H9 (cell line): ENCODE measurements at regions not wholly inside any gene's neighbourhood (a gene's known extent, or its start where the extent isn't known, plus 50 kb on each side); places are given as distances from the start of the nearest gene placed in this dataset.

Source experiments
- DNase-seq: peaks from one replicate; pipeline ENCODE4 v3.0.0-alpha.2; 2017
- H2AFZ ChIP-seq: one replicate; pipeline ENCODE4 v1.6.1; 2013; ENCODE audit warnings: mild to moderate bottlenecking, low read length, control low read depth, moderate library complexity
- H2AK5ac ChIP-seq: 2 replicates; pipeline ENCODE4 v1.6.1; 2013; ENCODE audit warnings: low read length, control low read depth, mixed read lengths; ENCODE audit not compliant: insufficient read length
- H2BK120ac ChIP-seq: one replicate; pipeline ENCODE4 v1.6.1; 2013; ENCODE audit warnings: low read depth, mild to moderate bottlenecking, low read length, control low read depth, inconsistent platforms; ENCODE audit not compliant: poor library complexity, severe bottlenecking
- H2BK12ac ChIP-seq: 2 replicates; pipeline ENCODE4 v1.6.1; 2013; ENCODE audit warnings: low read length, control low read depth, mixed read lengths, low read depth; ENCODE audit not compliant: insufficient read length
- H2BK15ac ChIP-seq: 2 replicates; pipeline ENCODE4 v1.6.1; 2013; ENCODE audit warnings: low read depth, low read length, control low read depth
- H2BK20ac ChIP-seq: one replicate; pipeline ENCODE4 v1.6.1; 2013; ENCODE audit warnings: low read depth, mild to moderate bottlenecking, low read length, control low read depth, inconsistent platforms; ENCODE audit not compliant: poor library complexity, severe bottlenecking
- H2BK5ac ChIP-seq: 2 replicates; pipeline ENCODE4 v1.6.1; 2013; ENCODE audit warnings: low read length, control low read depth, mixed read lengths; ENCODE audit not compliant: insufficient read length
- H3K14ac ChIP-seq: 2 replicates; pipeline ENCODE4 v1.6.1; 2013; ENCODE audit warnings: low read length, control low read depth; ENCODE audit not compliant: insufficient read depth
- H3K18ac ChIP-seq: 2 replicates; pipeline ENCODE4 v1.6.1; 2013; ENCODE audit warnings: low read depth, mild to moderate bottlenecking, mixed read lengths, low read length, control low read depth; ENCODE audit not compliant: insufficient read length
- H3K23ac ChIP-seq: 2 replicates; pipeline ENCODE4 v1.6.1; 2013; ENCODE audit warnings: low read length, control low read depth, mixed read lengths, low read depth; ENCODE audit not compliant: insufficient read length
- H3K23me2 ChIP-seq: 2 replicates; pipeline ENCODE4 v1.6.1; 2013; ENCODE audit warnings: low read depth, mild to moderate bottlenecking, mixed read lengths, low read length, control low read depth; ENCODE audit not compliant: insufficient read length, poor library complexity, severe bottlenecking
- H3K27ac ChIP-seq: 2 replicates; pipeline ENCODE4 v1.5.1; 2013; ENCODE audit warnings: low read length, control low read depth, mixed read lengths, low read depth; ENCODE audit not compliant: insufficient read length
- H3K27me3 ChIP-seq: 2 replicates; pipeline ENCODE4 v1.6.1; 2013; ENCODE audit warnings: low read length, control low read depth, inconsistent platforms; ENCODE audit not compliant: insufficient read depth
- H3K4ac ChIP-seq: 2 replicates; pipeline ENCODE4 v1.6.1; 2013; ENCODE audit warnings: low read depth, mild to moderate bottlenecking, control low read depth, inconsistent platforms, low read length, moderate library complexity
- H3K4me1 ChIP-seq: 2 replicates; pipeline ENCODE4 v1.6.1; 2013; ENCODE audit warnings: low read length, control low read depth, inconsistent platforms; ENCODE audit not compliant: insufficient read depth
- H3K4me2 ChIP-seq: 2 replicates; pipeline ENCODE4 v1.6.1; 2013; ENCODE audit warnings: low read length, control low read depth, mixed read lengths; ENCODE audit not compliant: insufficient read length, insufficient read depth
- H3K56ac ChIP-seq: 2 replicates; pipeline ENCODE4 v1.6.1; 2013; ENCODE audit warnings: low read depth, mild to moderate bottlenecking, mixed read lengths, low read length, control low read depth; ENCODE audit not compliant: insufficient read length
- H3K79me1 ChIP-seq: 2 replicates; pipeline ENCODE4 v1.6.1; 2013; ENCODE audit warnings: low read depth, mild to moderate bottlenecking, moderate library complexity, low read length, control low read depth, inconsistent platforms; ENCODE audit not compliant: insufficient read depth, poor library complexity, severe bottlenecking
- H3K79me2 ChIP-seq: 2 replicates; pipeline ENCODE4 v1.6.1; 2013; ENCODE audit warnings: low read length, control low read depth, inconsistent platforms; ENCODE audit not compliant: insufficient read depth
- H3K9ac ChIP-seq: 2 replicates; pipeline ENCODE4 v1.6.1; 2013; ENCODE audit warnings: low read length, control low read depth, mixed read lengths; ENCODE audit not compliant: insufficient read length; ENCODE audit errors: extremely low read depth
- H3K9me3 ChIP-seq: one replicate; pipeline ENCODE4 v1.6.1; 2013; ENCODE audit warnings: low read depth, low read length, inconsistent platforms; ENCODE audit not compliant: control insufficient read depth
- H3T11ph ChIP-seq: one replicate; pipeline ENCODE4 v1.6.1; 2013; ENCODE audit warnings: mild to moderate bottlenecking, low read length, control low read depth, inconsistent platforms
- H4K20me1 ChIP-seq: one replicate; pipeline ENCODE4 v1.6.1; 2013; ENCODE audit not compliant: control insufficient read depth, insufficient read length, insufficient read depth
- H4K5ac ChIP-seq: 2 replicates; pipeline ENCODE4 v1.6.1; 2013; ENCODE audit warnings: low read depth, mild to moderate bottlenecking, mixed read lengths, low read length, control low read depth; ENCODE audit not compliant: insufficient read length
- H4K8ac ChIP-seq: replicated peaks from 2 replicates; pipeline ENCODE4 v1.6.1; 2013; ENCODE audit warnings: low read length, control low read depth, mixed read lengths, low read depth; ENCODE audit not compliant: insufficient read length
- H4K91ac ChIP-seq: 2 replicates; pipeline ENCODE4 v1.6.1; 2013; ENCODE audit warnings: low read depth, mild to moderate bottlenecking, moderate library complexity, mixed read lengths, low read length, control low read depth; ENCODE audit not compliant: insufficient read length
- H3K27ac Mint-ChIP-seq, 3 experiments: 2 replicates in 2 of 3; 3 replicates in 1 of 3; pipeline ENCODE4 v1.8.0; 2020 to 2021; ENCODE audit warnings: mixed read lengths in 3 of 3, mild to moderate bottlenecking in 1 of 3, moderate library complexity in 1 of 3
- H3K27me3 Mint-ChIP-seq: 2 replicates; pipeline ENCODE4 v1.8.0; 2021; ENCODE audit warnings: low read depth, mild to moderate bottlenecking, moderate library complexity, mixed read lengths
- H3K36me3 Mint-ChIP-seq, 3 experiments: 2 replicates in 2 of 3; 3 replicates in 1 of 3; pipeline ENCODE4 v1.8.0; 2020 to 2021; ENCODE audit warnings: low read depth in 3 of 3, mixed read lengths in 3 of 3; ENCODE audit not compliant: insufficient read depth in 1 of 3
- H3K4me1 Mint-ChIP-seq, 2 experiments: 2 replicates each; pipeline ENCODE4 v1.8.0; 2020; ENCODE audit warnings: mixed read lengths in 2 of 2
- H3K4me3 Mint-ChIP-seq, 2 experiments: 2 replicates in 1 of 2; 3 replicates in 1 of 2; pipeline ENCODE4 v1.8.0; 2020 to 2021; ENCODE audit warnings: mild to moderate bottlenecking in 2 of 2, mixed read lengths in 2 of 2, moderate library complexity in 1 of 2
- H3K9me3 Mint-ChIP-seq, 2 experiments: 2 replicates in 1 of 2; 3 replicates in 1 of 2; pipeline ENCODE4 v1.8.0; 2020; ENCODE audit warnings: mild to moderate bottlenecking in 2 of 2, mixed read lengths in 2 of 2, moderate library complexity in 1 of 2
- CTCF ChIP-seq: fragments of 200-600 bp; sonication (generic); conservative IDR thresholded peaks from 3 replicates; pipeline ENCODE4 v1.8.0; 2021; ENCODE audit warnings: antibody characterized with exemption, mild to moderate bottlenecking
- WGBS: extraction: QIAGEN DNeasy Blood & Tissue Kit; methylation state at CpG from one replicate; pipeline ENCODE4 v1.1.7; 2013; ENCODE audit warnings: missing lambda C conversion rate, low lambda C conversion rate, mixed read lengths; ENCODE audit not compliant: insufficient read length; ENCODE audit errors: extremely low coverage; 5-methylcytosine and 5-hydroxymethylcytosine counted together

GRCh38 chr10:3559527-3559926 lies 225.5 kb downstream of the KLF6 start:
- H2BK20ac ChIP-seq, result no peak overlapping the region
- no peak overlapping the region for H3K56ac ChIP-seq
- no peaks in the 10 kb centered on the region for H3K79me1 ChIP-seq
- H4K91ac ChIP-seq, result no peak overlapping the region
- no peak overlapping the region for H3K9ac ChIP-seq
- H3K4me2 ChIP-seq, result no peak overlapping the region
- H2BK120ac ChIP-seq, result no peak overlapping the region
- no peaks in the 10 kb centered on the region; a peak in 1 of 5 replicates for H3K9me3 Mint-ChIP-seq
- H2AFZ ChIP-seq, result no peak overlapping the region
- TF ChIP-seq CTCF, result no peak
- H3K14ac ChIP-seq, result no peak overlapping the region
- no peaks in the 10 kb centered on the region for H3K23me2 ChIP-seq
- no peak for DNase-seq
- no peaks in the 10 kb centered on the region for H3K36me3 Mint-ChIP-seq
- H3K4me3 Mint-ChIP-seq, result no peak overlapping the region
- H4K8ac ChIP-seq, result no peak overlapping the region
- no peaks in the 10 kb centered on the region for H3K27me3 ChIP-seq
- H4K20me1 ChIP-seq, result no peaks in the 10 kb centered on the region
- H3K23ac ChIP-seq, result no peak overlapping the region
- H3K27ac ChIP-seq, result no peak overlapping the region
- H2AK5ac ChIP-seq, result no peak overlapping the region
- H3K27me3 Mint-ChIP-seq, result no peaks in the 10 kb centered on the region
- no peak overlapping the region for H2BK5ac ChIP-seq
- no peaks in the 10 kb centered on the region for H3K9me3 ChIP-seq
- H3K27ac Mint-ChIP-seq, result no peak overlapping the region
- H3K79me2 ChIP-seq, result no peaks in the 10 kb centered on the region
- no peak overlapping the region for H3T11ph ChIP-seq
- H3K18ac ChIP-seq, result no peak overlapping the region
- no peaks in the 10 kb centered on the region for H3K4me1 ChIP-seq
- H3K4me1 Mint-ChIP-seq, result no peaks in the 10 kb centered on the region
- H3K4ac ChIP-seq, result no peak overlapping the region
- no peak overlapping the region for H2BK12ac ChIP-seq
- no CpG with 5 or more reads among the region's 3 CpGs for WGBS
- H2BK15ac ChIP-seq, result no peak overlapping the region
- no peak overlapping the region for H4K5ac ChIP-seq
